ENCODE measurements at regions not wholly inside any gene's neighbourhood (a gene's known extent, or its start where the extent isn't known, plus 50 kb on each side); places are given as distances from the start of the nearest gene placed in this dataset.

GRCh38 chr3:144810160-144810559, 838.5 kb downstream of the DIPK2A start:
- Histone ChIP-seq H3K9me2 (ENCODE audit: insufficient read depth) (no peaks in the 10 kb centered on the region), H3K4me3 (no peak overlapping the region), H3K36me3 (ENCODE audit: low read depth) (no peaks in the 10 kb centered on the region), H3K79me2 (ENCODE audit: low read depth) (no peaks in the 10 kb centered on the region), H3K4me2 (no peak overlapping the region), H3K9me3 (ENCODE audit: insufficient read depth, low read depth) (no peaks in the 10 kb centered on the region), H3K27me3 (ENCODE audit: insufficient read depth, low read depth) (no peaks in the 10 kb centered on the region), H2AFZ (no peak overlapping the region), H3K4me1 (replicated peaks; ENCODE audit: insufficient read depth) (no peaks in the 10 kb centered on the region), H4K20me1 (ENCODE audit: insufficient read depth) (no peaks in the 10 kb centered on the region), H3K27ac (no peak overlapping the region), H3F3A (ENCODE audit: insufficient read depth, low read depth) (no peaks in the 10 kb centered on the region)
- ChIA-PET POLR2A (ENCODE audit: unreplicated experiment) (no interaction called here), CTCF (no interaction called here)
- DNase-seq, result no peak
- intact Hi-C loops (cut with micrococcal nuclease; ENCODE audit: unreplicated experiment), result no loop called here
- TF ChIP-seq CTCF (conservative IDR thresholded peaks at IDR 0.05), result no peak
- TF ChIP-seq EZH2 (IDR thresholded peaks at IDR 0.05; ENCODE audit: low read depth), result no peak
- BruUV-seq (replicated peaks), result no TSS peak

GRCh38 chr3:144815655-144816054, 844.0 kb downstream of the DIPK2A start:
- H3K4me3 ChIP-seq, result no peak overlapping the region
- H3F3A ChIP-seq (ENCODE audit: insufficient read depth, low read depth), result no peaks in the 10 kb centered on the region
- CTCF ChIA-PET, result no interaction called here
- H2AFZ ChIP-seq, result no peak overlapping the region
- intact Hi-C loops (cut with micrococcal nuclease; ENCODE audit: unreplicated experiment), result no loop called here
- BruUV-seq (replicated peaks), result no TSS peak
- no peaks in the 10 kb centered on the region for H3K27me3 ChIP-seq (ENCODE audit: insufficient read depth, low read depth)
- H3K79me2 ChIP-seq (ENCODE audit: low read depth), result no peaks in the 10 kb centered on the region
- H3K27ac ChIP-seq, result no peak overlapping the region
- H3K4me2 ChIP-seq, result no peak overlapping the region
- no peaks in the 10 kb centered on the region for H3K9me3 ChIP-seq (ENCODE audit: insufficient read depth, low read depth)
- POLR2A ChIA-PET (ENCODE audit: unreplicated experiment), result no interaction called here
- H3K36me3 ChIP-seq (ENCODE audit: low read depth), result no peaks in the 10 kb centered on the region
- H3K9me2 ChIP-seq (ENCODE audit: insufficient read depth), result no peaks in the 10 kb centered on the region; the same call in 1 of the 2 replicates
- H4K20me1 ChIP-seq (ENCODE audit: insufficient read depth), result no peaks in the 10 kb centered on the region
- no peak for DNase-seq
- no peaks in the 10 kb centered on the region for H3K4me1 ChIP-seq (replicated peaks; ENCODE audit: insufficient read depth)
- TF ChIP-seq CTCF (conservative IDR thresholded peaks at IDR 0.05) (no peak), EZH2 (IDR thresholded peaks at IDR 0.05; ENCODE audit: low read depth) (no peak)

GRCh38 chr3:144816323-144816722, 844.7 kb downstream of the DIPK2A start:
- ChIA-PET CTCF (no interaction called here), POLR2A (ENCODE audit: unreplicated experiment) (no interaction called here)
- H3K27ac ChIP-seq, result no peak overlapping the region
- H3K36me3 ChIP-seq (ENCODE audit: low read depth), result no peaks in the 10 kb centered on the region
- H4K20me1 ChIP-seq (ENCODE audit: insufficient read depth), result no peaks in the 10 kb centered on the region
- no peaks in the 10 kb centered on the region for H3K27me3 ChIP-seq (ENCODE audit: insufficient read depth, low read depth)
- H3F3A ChIP-seq (ENCODE audit: insufficient read depth, low read depth), result no peaks in the 10 kb centered on the region
- no peak overlapping the region for H2AFZ ChIP-seq
- DNase-seq, result no peak
- H3K4me3 ChIP-seq, result no peak overlapping the region
- no TSS peak for BruUV-seq (replicated peaks)
- no peak overlapping the region for H3K4me2 ChIP-seq
- intact Hi-C loops (cut with micrococcal nuclease; ENCODE audit: unreplicated experiment), result no loop called here
- H3K9me2 ChIP-seq (ENCODE audit: insufficient read depth), result no peaks in the 10 kb centered on the region; the same call in 1 of the 2 replicates
- H3K79me2 ChIP-seq (ENCODE audit: low read depth), result no peaks in the 10 kb centered on the region
- TF ChIP-seq EZH2 (IDR thresholded peaks at IDR 0.05; ENCODE audit: low read depth), result no peak
- no peak for TF ChIP-seq CTCF (conservative IDR thresholded peaks at IDR 0.05)
- H3K4me1 ChIP-seq (replicated peaks; ENCODE audit: insufficient read depth), result no peaks in the 10 kb centered on the region
- no peaks in the 10 kb centered on the region for H3K9me3 ChIP-seq (ENCODE audit: insufficient read depth, low read depth)

Measured in PC-9 (cell line).